ENCODE measurements at regions not wholly inside any gene's neighbourhood (a gene's known extent, or its start where the extent isn't known, plus 50 kb on each side); places are given as distances from the start of the nearest gene placed in this dataset.

DNA sequence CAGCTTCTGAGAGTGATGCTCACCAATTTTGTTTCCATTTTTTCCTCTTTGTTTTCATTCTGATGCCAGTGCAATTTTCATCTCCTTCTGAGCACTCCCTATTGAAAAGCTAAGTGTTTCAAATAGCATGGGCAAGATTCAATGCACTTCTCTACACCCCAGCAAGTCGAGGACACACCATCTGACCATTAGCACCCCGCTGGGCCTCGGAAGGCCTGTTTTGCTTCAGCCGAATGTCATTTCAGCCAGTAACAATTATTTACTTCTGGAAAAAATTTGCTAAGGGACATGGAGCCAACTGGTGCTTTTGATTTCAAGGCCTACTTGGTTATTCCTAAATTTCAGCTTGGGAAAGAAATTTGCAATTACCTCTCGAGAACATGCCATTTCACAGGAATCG, 392.4 kb downstream of the RNF144A start:
- ATAC-seq = no peak
- no peaks in the 10 kb centered on the region for H3K4me1 ChIP-seq
- H3K4me3 ChIP-seq = no peak overlapping the region
- no peak overlapping the region for H3K27ac ChIP-seq
- DNase-seq (ENCODE audit: low read depth in 1 of 2, low spot score in 1 of 2) = no peak
- ChIA-PET POLR2A (no interaction called here), CTCF (no interaction called here)
- no peak for TF ChIP-seq FOXS1 (CRISPR knock-in tag; IDR thresholded peaks at IDR 0.05)
- no peaks in the 10 kb centered on the region for H3K9me3 ChIP-seq
- no peak for FAIRE-seq
- WGBS (ENCODE audit: missing lambda C conversion rate) = 22% methylated on average over 6 of the region's 6 CpGs
- H3K4me2 ChIP-seq = no peak overlapping the region

- FAIRE-seq (no peak), ATAC-seq (no peak), DNase-seq (ENCODE audit: low read depth in 1 of 2, low spot score in 1 of 2) (no peak)
- Histone ChIP-seq H3K4me3 (no peak overlapping the region), H3K9me3 (no peaks in the 10 kb centered on the region), H3K27ac (no peak overlapping the region), H3K4me2 (no peak overlapping the region), H3K4me1 (no peaks in the 10 kb centered on the region)
- POLR2A ChIA-PET = no interaction called here
- TF ChIP-seq TFCP2L1 (CRISPR knock-in tag; IDR thresholded peaks at IDR 0.05) (no peak), NFE2L2 (conservative IDR thresholded peaks at IDR 0.05; ENCODE audit: low read length) (no peak), BHLHE40 (IDR thresholded peaks at IDR 0.05; ENCODE audit: low read depth, low read length) (no peak), RNF2 (IDR thresholded peaks at IDR 0.05; ENCODE audit: borderline replicate concordance, low read depth) (no peak), E2F6 (IDR thresholded peaks at IDR 0.05; ENCODE audit: borderline replicate concordance, low read depth) (no peak), PHF8 (IDR thresholded peaks at IDR 0.05; ENCODE audit: borderline replicate concordance, low read depth) (no peak), RCOR1 (IDR thresholded peaks at IDR 0.05; ENCODE audit: low read depth, low read length) (no peak)
- CTCF ChIA-PET = interaction anchor here (1.5 kb wide), 1 partner anchor 22 kb away, joined by 3 read pairs; no protein-coding TSS in a partner anchor
- 58% methylated on average over 24 of the region's 24 CpGs for WGBS (ENCODE audit: missing lambda C conversion rate)
Measured at GRCh38 chr2:7324706-7325105, 407.5 kb downstream of the RNF144A start.

DNA sequence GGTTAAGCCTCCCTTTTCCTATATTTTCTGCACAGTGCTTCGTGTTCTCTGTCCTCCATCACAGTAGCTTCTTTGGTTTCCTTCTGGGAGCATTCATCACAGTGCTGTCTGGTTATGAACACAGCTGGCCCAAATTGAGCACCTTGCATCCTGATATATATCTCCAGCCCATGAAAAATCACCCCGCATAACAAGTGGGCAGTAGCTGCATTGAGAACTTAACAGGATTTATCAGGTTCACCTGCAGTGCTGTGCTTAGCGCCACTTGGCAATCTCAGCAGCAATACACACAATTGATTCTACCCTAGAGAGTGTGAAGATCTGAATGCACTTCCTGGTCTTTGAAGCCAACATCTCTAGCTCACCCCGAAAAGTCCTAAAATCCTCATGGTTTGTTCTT, 408.0 kb downstream of the RNF144A start:
- TF ChIP-seq, protein P1, sequence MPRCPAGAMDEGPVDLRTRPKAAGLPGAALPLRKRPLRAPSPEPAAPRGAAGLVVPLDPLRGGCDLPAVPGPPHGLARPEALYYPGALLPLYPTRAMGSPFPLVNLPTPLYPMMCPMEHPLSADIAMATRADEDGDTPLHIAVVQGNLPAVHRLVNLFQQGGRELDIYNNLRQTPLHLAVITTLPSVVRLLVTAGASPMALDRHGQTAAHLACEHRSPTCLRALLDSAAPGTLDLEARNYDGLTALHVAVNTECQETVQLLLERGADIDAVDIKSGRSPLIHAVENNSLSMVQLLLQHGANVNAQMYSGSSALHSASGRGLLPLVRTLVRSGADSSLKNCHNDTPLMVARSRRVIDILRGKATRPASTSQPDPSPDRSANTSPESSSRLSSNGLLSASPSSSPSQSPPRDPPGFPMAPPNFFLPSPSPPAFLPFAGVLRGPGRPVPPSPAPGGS (IDR thresholded peaks at IDR 0.05) = no peak
- TF ChIP-seq SMC3 (IDR thresholded peaks at IDR 0.05) (no peak), EP300 (IDR thresholded peaks at IDR 0.05) (no peak), POLR2A (IDR thresholded peaks at IDR 0.05; ENCODE audit: low read length) (no peak), POLR2AphosphoS2 (conservative IDR thresholded peaks at IDR 0.05; ENCODE audit: low read length) (no peak), GATA3 (IDR thresholded peaks at IDR 0.05; ENCODE audit: borderline replicate concordance) (no peak), TFCP2L1 (CRISPR knock-in tag; IDR thresholded peaks at IDR 0.05) (no peak), NR3C1 (IDR thresholded peaks at IDR 0.05) (no peak), ZSCAN20 (CRISPR knock-in tag; IDR thresholded peaks at IDR 0.05) (no peak), HDAC2 (IDR thresholded peaks at IDR 0.05) (no peak), HOXB5 (CRISPR knock-in tag; IDR thresholded peaks at IDR 0.05) (no peak), ZNF302 (CRISPR knock-in tag; IDR thresholded peaks at IDR 0.05) (no peak), MAZ (IDR thresholded peaks at IDR 0.05; ENCODE audit: borderline replicate concordance, low read depth, low read length) (no peak), BHLHE40 (IDR thresholded peaks at IDR 0.05; ENCODE audit: low read depth, low read length) (no peak), MAX (IDR thresholded peaks at IDR 0.05) (no peak), CHD4 (IDR thresholded peaks at IDR 0.05; ENCODE audit: borderline replicate concordance) (no peak), FOSL2 (IDR thresholded peaks at IDR 0.05) (no peak), FOSL2 (CRISPR knock-in tag; IDR thresholded peaks at IDR 0.05) (no peak)
- TF ChIP-seq, protein P2, sequence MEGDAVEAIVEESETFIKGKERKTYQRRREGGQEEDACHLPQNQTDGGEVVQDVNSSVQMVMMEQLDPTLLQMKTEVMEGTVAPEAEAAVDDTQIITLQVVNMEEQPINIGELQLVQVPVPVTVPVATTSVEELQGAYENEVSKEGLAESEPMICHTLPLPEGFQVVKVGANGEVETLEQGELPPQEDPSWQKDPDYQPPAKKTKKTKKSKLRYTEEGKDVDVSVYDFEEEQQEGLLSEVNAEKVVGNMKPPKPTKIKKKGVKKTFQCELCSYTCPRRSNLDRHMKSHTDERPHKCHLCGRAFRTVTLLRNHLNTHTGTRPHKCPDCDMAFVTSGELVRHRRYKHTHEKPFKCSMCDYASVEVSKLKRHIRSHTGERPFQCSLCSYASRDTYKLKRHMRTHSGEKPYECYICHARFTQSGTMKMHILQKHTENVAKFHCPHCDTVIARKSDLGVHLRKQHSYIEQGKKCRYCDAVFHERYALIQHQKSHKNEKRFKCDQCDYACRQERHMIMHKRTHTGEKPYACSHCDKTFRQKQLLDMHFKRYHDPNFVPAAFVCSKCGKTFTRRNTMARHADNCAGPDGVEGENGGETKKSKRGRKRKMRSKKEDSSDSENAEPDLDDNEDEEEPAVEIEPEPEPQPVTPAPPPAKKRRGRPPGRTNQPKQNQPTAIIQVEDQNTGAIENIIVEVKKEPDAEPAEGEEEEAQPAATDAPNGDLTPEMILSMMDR (IDR thresholded peaks at IDR 0.05) = no peak
- Histone ChIP-seq H3K27ac (no peak overlapping the region), H3K4me3 (no peak overlapping the region), H3K4me2 (no peak overlapping the region), H3K4me1 (no peaks in the 10 kb centered on the region), H3K9me3 (no peaks in the 10 kb centered on the region)
- no peak for DNase-seq (ENCODE audit: low read depth in 1 of 2, low spot score in 1 of 2)
- POLR2A ChIA-PET = no interaction called here
- FAIRE-seq = no peak
- CTCF ChIA-PET = interaction anchor here (1.1 to 1.5 kb wide), 2 partner anchors 17 to 21 kb away, joined by 3 read pairs; no protein-coding TSS in a partner anchor
- no peak for ATAC-seq
- WGBS (ENCODE audit: missing lambda C conversion rate) = 33% methylated on average over 4 of the region's 4 CpGs
